HL-60 (cell line): ENCODE measurements at regions not wholly inside any gene's neighbourhood (a gene's known extent, or its start where the extent isn't known, plus 50 kb on each side); places are given as distances from the start of the nearest gene placed in this dataset.

ENCODE experiments used
- DNase-seq, 2 experiments: peaks; one replicate each; pipeline ENCODE4 v3.0.0-alpha.2; 2010 to 2020; ENCODE audit warnings: low read depth in 1 of 2, low spot score in 1 of 2
- H3K27ac ChIP-seq: fragments of 250-450 bp; sonication (Bioruptor Pico); replicated peaks from 2 replicates; pipeline ENCODE4 v1.5.1; 2020; ENCODE audit warnings: mild to moderate bottlenecking, moderate library complexity
- H3K27me3 ChIP-seq: fragments of 250-450 bp; sonication (Bioruptor Pico); 2 replicates; pipeline ENCODE4 v1.5.1; 2021; ENCODE audit warnings: mild to moderate bottlenecking, moderate library complexity; ENCODE audit not compliant: insufficient read depth, poor library complexity, severe bottlenecking
- H3K4me3 ChIP-seq: replicated peaks from 2 replicates; pipeline ENCODE4 v1.5.1; 2011; ENCODE audit warnings: mild to moderate bottlenecking, control low read depth, low read length; ENCODE audit not compliant: insufficient read depth
- CTCF ChIP-seq: IDR thresholded peaks from one replicate; pipeline ENCODE4 v1.5.1; 2011; ENCODE audit warnings: low read length, control low read depth, inconsistent platforms; ENCODE audit not compliant: insufficient read depth
- GABPA ChIP-seq: IDR thresholded peaks from 2 replicates; pipeline ENCODE4 v1.6.1; 2012; ENCODE audit warnings: low read depth
- POLR2AphosphoS5 ChIP-seq: IDR thresholded peaks from 2 replicates; pipeline ENCODE4 v1.6.1; 2012; ENCODE audit warnings: low read depth
- REST ChIP-seq: IDR thresholded peaks from 2 replicates; pipeline ENCODE4 v1.6.1; 2012; ENCODE audit warnings: low read depth; ENCODE audit not compliant: insufficient replicate concordance
- SPI1 ChIP-seq: IDR thresholded peaks from 2 replicates; pipeline ENCODE4 v1.6.1; 2012; ENCODE audit warnings: low read depth, mild to moderate bottlenecking, borderline replicate concordance

GRCh38 chr10:78895469-78895868, 173.3 kb upstream of the ZMIZ1 start:
- DNase-seq: no peak
- no peak for TF ChIP-seq REST
- TF ChIP-seq CTCF: no peak
- no peak for TF ChIP-seq SPI1
- no peak for TF ChIP-seq GABPA
- TF ChIP-seq POLR2AphosphoS5: no peak
- no peak overlapping the region for H3K27ac ChIP-seq
- H3K4me3 ChIP-seq: no peak overlapping the region
- H3K27me3 ChIP-seq: no peaks in the 10 kb centered on the region

GRCh38 chr10:78896159-78896928, 172.4 kb upstream of the ZMIZ1 start:
- DNase-seq: no peak
- no peak overlapping the region for H3K4me3 ChIP-seq
- H3K27me3 ChIP-seq: no peaks in the 10 kb centered on the region
- TF ChIP-seq GABPA: no peak
- no peak for TF ChIP-seq POLR2AphosphoS5
- no peak for TF ChIP-seq REST
- no peak overlapping the region for H3K27ac ChIP-seq

DNA sequence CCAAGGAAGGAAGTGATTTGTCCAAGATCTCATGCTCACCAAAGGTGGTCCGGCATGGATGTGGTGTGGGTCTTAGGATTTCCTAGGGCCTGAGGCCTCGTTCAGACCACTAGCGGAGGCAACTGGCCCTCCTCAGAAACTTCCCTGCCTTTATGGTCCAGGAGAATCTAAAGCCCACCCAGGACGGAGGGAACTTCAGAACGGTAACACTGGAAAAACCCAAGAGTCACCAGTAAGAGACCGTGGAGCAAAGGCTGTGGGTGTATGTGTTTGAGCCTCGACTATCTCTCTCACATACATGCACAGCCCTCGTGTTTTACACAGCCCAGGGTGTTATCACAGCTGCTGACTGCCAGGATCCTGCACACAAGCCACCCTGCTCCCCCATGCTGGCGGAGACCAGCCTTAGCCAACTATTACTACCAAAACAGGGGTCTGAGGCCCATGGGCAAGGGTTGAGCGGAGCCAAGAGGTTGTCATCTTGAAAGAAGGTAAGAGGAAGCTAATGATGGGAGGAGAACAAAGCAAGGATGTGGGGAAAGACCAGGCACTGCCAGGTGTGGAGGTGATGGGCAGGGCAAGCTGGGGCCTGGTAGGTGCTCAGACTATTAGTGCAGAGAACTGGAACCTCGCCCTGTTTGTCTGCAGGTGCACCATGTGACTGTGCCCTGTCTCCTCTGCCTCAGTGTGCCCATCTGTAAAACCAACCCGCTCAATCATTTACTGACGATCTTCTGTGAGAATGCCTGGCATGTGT, 170.2 kb upstream of the ZMIZ1 start:
- no peak for TF ChIP-seq REST
- TF ChIP-seq GABPA: no peak
- no peak for TF ChIP-seq SPI1
- TF ChIP-seq CTCF: no peak
- no peak for TF ChIP-seq POLR2AphosphoS5
- H3K4me3 ChIP-seq: no peak overlapping the region
- H3K27me3 ChIP-seq: no peaks in the 10 kb centered on the region
- no peak overlapping the region for H3K27ac ChIP-seq
- no peak for DNase-seq
